ENCODE measurements at regions not wholly inside any gene's neighbourhood (a gene's known extent, or its start where the extent isn't known, plus 50 kb on each side); places are given as distances from the start of the nearest gene placed in this dataset.

DNA sequence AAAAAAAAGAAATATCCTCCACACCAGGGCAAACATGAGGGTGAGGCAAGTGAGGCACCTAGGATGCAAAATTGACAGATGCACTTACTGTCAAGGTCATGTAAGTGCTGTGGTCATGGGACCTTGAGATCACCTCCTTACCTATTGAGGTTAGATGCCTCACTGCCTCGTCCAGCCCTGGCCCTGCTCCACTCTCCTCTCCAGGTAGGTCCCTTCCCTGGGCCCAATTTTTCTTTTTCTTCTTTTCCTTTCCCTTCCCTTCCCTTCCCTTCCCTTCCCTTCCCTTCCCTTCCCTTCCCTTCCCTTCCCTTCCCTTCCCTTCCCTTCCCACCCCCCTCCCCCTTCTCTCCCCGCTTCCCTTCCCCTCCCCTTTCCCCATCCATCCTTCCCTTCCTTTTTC is 71.1 kb upstream of the DLG1 start:
- DNase-seq (ENCODE audit: low spot score): no peak
- TF ChIP-seq, protein P1, sequence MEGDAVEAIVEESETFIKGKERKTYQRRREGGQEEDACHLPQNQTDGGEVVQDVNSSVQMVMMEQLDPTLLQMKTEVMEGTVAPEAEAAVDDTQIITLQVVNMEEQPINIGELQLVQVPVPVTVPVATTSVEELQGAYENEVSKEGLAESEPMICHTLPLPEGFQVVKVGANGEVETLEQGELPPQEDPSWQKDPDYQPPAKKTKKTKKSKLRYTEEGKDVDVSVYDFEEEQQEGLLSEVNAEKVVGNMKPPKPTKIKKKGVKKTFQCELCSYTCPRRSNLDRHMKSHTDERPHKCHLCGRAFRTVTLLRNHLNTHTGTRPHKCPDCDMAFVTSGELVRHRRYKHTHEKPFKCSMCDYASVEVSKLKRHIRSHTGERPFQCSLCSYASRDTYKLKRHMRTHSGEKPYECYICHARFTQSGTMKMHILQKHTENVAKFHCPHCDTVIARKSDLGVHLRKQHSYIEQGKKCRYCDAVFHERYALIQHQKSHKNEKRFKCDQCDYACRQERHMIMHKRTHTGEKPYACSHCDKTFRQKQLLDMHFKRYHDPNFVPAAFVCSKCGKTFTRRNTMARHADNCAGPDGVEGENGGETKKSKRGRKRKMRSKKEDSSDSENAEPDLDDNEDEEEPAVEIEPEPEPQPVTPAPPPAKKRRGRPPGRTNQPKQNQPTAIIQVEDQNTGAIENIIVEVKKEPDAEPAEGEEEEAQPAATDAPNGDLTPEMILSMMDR (IDR thresholded peaks at IDR 0.05; ENCODE audit: extremely low read depth, missing control alignments): no peak

DNA sequence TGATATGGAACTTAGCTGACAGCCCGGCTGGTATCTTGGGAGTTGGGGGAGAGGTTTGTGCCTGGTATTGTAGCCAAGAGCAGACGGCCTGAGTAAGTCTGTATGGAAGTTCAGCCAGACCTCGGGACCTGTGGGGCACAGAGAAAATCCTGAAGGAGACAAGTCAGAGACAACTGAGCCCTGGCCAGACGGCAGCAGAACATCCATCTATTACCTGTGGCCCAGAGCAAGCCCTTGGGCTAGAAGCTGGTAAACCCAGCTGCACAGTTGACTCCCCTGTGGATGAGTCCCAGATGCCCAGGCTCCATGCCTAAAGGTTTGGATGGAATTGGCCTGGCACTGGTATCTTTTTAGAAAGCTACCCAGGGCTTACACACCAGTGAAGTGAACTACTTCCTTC is 70.4 kb upstream of the DLG1 start:
- TF ChIP-seq, protein P1 (IDR thresholded peaks at IDR 0.05; ENCODE audit: extremely low read depth, missing control alignments): no peak

DNA sequence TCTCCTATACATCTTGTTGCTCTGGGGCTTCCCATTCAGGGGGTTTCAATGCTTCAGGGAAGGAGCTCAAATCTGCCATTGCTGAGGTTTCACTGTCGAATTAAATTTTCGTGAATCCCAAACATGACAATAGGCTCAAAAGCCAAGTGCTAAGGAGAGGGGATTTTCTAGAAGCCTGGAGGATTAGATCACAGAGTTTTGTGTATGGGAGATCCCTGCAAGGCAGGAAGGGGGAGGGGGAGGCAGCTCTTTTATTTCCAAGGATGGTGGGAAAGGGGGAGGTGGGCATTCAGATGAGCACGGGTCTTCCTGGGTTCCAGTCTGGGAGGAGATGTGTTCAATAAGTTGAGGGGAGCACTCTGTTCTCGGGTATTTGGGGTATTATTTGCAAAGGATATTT is 69.9 kb upstream of the DLG1 start:
- DNase-seq (ENCODE audit: low spot score): no peak
- TF ChIP-seq, protein P1 (IDR thresholded peaks at IDR 0.05; ENCODE audit: extremely low read depth, missing control alignments): no peak

More for the DNA sequence above, 70.4 kb upstream of the DLG1 start:
- DNase-seq (ENCODE audit: low spot score): no peak

DNA sequence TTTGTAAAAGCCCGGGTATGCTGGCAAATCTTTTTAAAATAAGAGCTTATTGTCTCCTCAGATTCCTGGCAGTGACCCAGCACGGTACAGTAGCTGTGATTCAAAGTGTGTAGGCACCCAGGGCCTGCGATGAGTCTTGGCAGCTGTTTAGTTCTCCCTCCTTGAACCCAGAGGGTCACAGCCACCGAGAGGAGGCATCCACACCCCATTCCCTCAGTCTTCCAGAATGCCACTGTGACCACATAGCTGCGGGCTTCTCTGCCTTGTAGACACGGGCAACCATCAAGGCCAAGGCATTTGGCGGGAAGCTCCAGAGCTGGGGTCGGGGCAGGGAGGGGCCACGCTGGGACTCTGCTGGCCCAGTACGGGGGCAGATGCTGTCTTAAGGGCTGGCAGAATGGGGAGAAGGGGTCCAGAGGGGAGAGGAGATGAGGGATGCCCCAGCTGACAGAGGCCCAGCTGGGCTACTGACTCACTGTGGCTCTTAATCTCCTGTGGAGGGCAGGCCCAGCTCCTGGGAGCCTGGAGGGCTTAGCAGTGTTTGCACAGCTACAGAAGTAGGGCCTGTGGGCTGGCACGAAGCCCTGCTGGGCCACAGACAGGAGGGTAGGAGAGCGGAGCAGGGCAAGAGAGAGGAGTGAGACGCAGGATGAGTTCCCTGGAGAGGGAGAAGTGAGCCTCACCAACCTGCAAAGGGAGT is 68.8 kb upstream of the DLG1 start:
- TF ChIP-seq, protein P1 (IDR thresholded peaks at IDR 0.05; ENCODE audit: extremely low read depth, missing control alignments): no peak
- DNase-seq (ENCODE audit: low spot score): no peak

DNA sequence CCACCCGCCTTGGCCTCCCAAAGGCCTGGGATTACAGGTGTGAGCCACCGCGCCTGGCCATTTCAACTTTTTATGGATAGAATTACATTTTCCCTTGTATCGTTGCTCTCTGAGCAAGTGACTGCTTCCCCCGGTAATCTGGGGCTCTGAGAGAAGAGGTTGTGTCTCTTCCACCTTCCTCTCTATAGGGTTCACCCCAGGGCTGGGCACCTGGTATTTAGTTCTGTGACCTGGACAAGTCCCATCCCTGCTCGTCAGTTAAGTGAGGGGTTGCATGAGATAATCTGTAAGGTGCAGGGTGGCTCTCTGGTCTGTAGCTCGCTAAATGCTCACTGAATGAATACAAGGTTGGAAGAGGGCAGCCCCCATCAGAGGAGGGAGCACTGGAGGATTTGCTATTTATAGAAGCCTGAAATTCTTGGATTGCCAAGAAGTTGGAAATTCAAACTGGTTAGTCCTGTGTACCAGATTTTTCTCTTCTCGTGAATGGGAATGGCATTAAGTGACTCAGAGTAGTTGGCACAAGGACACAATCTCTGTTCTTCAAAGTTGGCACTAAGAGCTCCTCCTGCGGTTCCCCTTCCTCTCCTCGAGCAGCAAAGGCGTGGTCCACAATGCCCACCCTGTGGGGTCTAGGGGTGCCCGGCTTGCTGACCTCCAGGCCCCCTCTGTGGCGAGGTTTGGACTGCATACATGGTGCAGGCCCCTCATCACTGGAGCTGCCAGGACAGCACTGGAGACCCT is 68.1 kb upstream of the DLG1 start:
- no peak for DNase-seq (ENCODE audit: low spot score)
- TF ChIP-seq, protein P1 (IDR thresholded peaks at IDR 0.05; ENCODE audit: extremely low read depth, missing control alignments): no peak

DNA sequence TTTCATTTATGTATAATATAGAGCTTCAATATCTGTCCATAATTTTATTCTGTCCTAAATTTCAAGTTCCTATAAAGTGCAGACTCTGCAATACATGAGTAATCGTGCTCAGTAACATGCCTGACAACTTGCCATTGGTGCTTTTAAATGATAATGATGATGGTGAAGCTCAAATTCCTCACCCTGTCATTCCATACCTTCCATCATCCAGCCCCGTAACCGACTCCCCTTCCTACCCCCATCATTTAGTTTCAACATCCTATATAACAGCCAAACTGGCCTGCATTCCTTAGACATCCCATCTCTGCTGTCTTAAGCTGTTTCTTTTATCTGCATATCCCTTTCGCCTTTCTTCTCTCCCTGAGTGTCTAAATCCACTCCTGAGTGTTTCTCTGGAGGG is 67.2 kb upstream of the DLG1 start:
- no peak for DNase-seq (ENCODE audit: low spot score)
- TF ChIP-seq, protein P1 (IDR thresholded peaks at IDR 0.05; ENCODE audit: extremely low read depth, missing control alignments): no peak

DNA sequence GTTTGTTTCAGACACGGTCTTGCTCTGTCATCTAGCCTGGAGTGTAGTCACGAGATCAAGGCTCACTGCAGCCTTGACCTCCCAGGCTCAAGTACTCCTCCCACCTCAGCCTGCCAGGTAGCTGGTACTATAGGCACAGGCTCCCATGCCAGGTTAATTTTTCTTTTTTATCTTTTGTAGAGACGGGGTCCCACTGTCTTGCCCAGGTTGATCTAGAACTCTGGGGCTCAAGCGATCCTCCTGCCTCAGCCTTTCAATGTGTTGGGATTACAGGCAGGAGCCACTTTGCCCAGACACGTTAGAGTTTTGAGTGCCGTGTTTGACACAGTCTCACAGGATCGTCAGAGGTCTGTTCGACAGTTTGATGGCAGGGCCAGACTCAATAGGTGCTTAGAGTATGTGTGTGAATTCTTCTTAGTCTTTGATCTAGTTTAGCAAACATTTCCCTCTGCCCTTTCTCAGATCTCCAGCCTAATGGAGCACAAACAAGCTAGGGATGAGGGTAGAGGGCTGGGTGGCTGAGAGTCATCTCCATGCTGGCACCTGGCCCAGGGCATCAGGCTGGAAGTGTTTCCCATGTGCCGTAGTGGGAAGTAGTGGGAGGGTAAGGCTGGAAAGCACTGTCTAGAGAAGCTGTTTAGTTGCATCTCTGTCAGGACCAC is 66.1 kb upstream of the DLG1 start:
- TF ChIP-seq, protein P1 (IDR thresholded peaks at IDR 0.05; ENCODE audit: extremely low read depth, missing control alignments): no peak
- no peak for DNase-seq (ENCODE audit: low spot score)

All from GM20000 (cell line).